SK-N-SH (cell line): ENCODE measurements at regions not wholly inside any gene's neighbourhood (a gene's known extent, or its start where the extent isn't known, plus 50 kb on each side); places are given as distances from the start of the nearest gene placed in this dataset.

ENCODE experiments used
- CTCF ChIA-PET: fragments of 300-600, 350-600 bp; formaldehyde crosslinking; extraction: SDS; loops from one replicate; lab custom pipeline; 2021; lab: Yijun Ruan, JAX
- POLR2A ChIA-PET: fragments of 350-600 bp; sonication (Branson Sonifier 250); formaldehyde crosslinking; extraction: SDS; loops from one replicate; lab custom pipeline; 2020; ENCODE audit warnings: antibody characterized with exemption, inconsistent platforms; lab: Yijun Ruan, JAX
- DNase-seq: peaks from one replicate; pipeline ENCODE4 v3.0.0; 2012
- H2AFZ ChIP-seq: fragments of 200-600 bp; sonication (generic); 2 replicates; pipeline ENCODE4 v1.8.1; 2016; ENCODE audit warnings: antibody characterized with exemption, mild to moderate bottlenecking, low read depth
- H3F3A ChIP-seq: fragments of 200-600 bp; sonication (generic); replicated peaks from 2 replicates; pipeline ENCODE3; 2016; ENCODE audit warnings: antibody characterized with exemption, mild to moderate bottlenecking; ENCODE audit not compliant: insufficient read depth
- H3K27ac ChIP-seq, 2 experiments: fragments of 200-500 bp in 1 of 2; fragments of 200-600 bp in 1 of 2; sonication (Bioruptor generic) in 1 of 2; sonication (generic), shearing (Covaris generic) in 1 of 2; 2 replicates each; pipeline versions ENCODE4 v1.5.1 to v1.6.1; 2014 to 2016; ENCODE audit warnings: low read depth in 2 of 2, inconsistent platforms in 1 of 2, low read length in 1 of 2, mild to moderate bottlenecking in 1 of 2, mixed read lengths in 1 of 2
- H3K27me3 ChIP-seq: fragments of 200-600 bp; sonication (generic), shearing (Covaris generic); 2 replicates; pipeline ENCODE4 v1.6.1; 2016; ENCODE audit warnings: mixed run types; ENCODE audit not compliant: insufficient read depth
- H3K36me3 ChIP-seq, 2 experiments: fragments of 200-500 bp in 1 of 2; fragments of 200-600 bp in 1 of 2; sonication (Bioruptor generic) in 1 of 2; sonication (generic) in 1 of 2; replicated peaks in 1 of 2; 2 replicates each; pipeline versions ENCODE3 to v1.5.1; 2014 to 2016; ENCODE audit warnings: low read length in 1 of 2, mild to moderate bottlenecking in 1 of 2; ENCODE audit not compliant: insufficient read depth in 2 of 2, control insufficient read depth in 1 of 2
- H3K4me1 ChIP-seq, 2 experiments: fragments of 200-500 bp in 1 of 2; fragments of 200-600 bp in 1 of 2; sonication (Bioruptor generic) in 1 of 2; sonication (generic), shearing (Covaris generic) in 1 of 2; 2 replicates each; pipeline versions ENCODE4 v1.5.1 to v1.6.1; 2014 to 2016; ENCODE audit warnings: low read depth in 1 of 2, low read length in 1 of 2, mixed run types in 1 of 2; ENCODE audit not compliant: insufficient read depth in 2 of 2, control insufficient read depth in 1 of 2
- H3K4me2 ChIP-seq: fragments of 200-600 bp; sonication (generic), shearing (Covaris generic); 2 replicates; pipeline ENCODE4 v1.6.1; 2017; ENCODE audit warnings: mixed run types
- H3K4me3 ChIP-seq, 2 experiments: fragments of 200-500 bp in 1 of 2; fragments of 200-600 bp in 1 of 2; sonication (Bioruptor generic) in 1 of 2; sonication (generic), shearing (Covaris generic) in 1 of 2; 2 replicates each; pipeline versions ENCODE4 v1.5.1 to v1.8.1; 2014 to 2016; ENCODE audit warnings: low read depth in 2 of 2, inconsistent platforms in 1 of 2, low read length in 1 of 2, mild to moderate bottlenecking in 1 of 2, mixed read lengths in 1 of 2, moderate library complexity in 1 of 2
- H3K79me2 ChIP-seq: fragments of 200-600 bp; sonication (generic); 2 replicates; pipeline ENCODE4 v1.8.1; 2017; ENCODE audit warnings: mild to moderate bottlenecking; ENCODE audit not compliant: insufficient read depth
- H3K9ac ChIP-seq: fragments of 200-600 bp; sonication (generic); 2 replicates; pipeline ENCODE4 v1.6.1; 2017; ENCODE audit warnings: mixed run types
- H3K9me2 ChIP-seq: fragments of 200-600 bp; sonication (generic); 2 replicates; pipeline ENCODE4 v1.6.1; 2017; ENCODE audit warnings: mixed run types
- H3K9me3 ChIP-seq: fragments of 200-600 bp; sonication (generic); 2 replicates; pipeline ENCODE4 v1.6.1; 2017; ENCODE audit warnings: mixed run types, mild to moderate bottlenecking, moderate library complexity
- H4K20me1 ChIP-seq: fragments of 200-600 bp; sonication (generic); 2 replicates; pipeline ENCODE4 v1.6.1; 2017; ENCODE audit warnings: mild to moderate bottlenecking, mixed run types; ENCODE audit not compliant: insufficient read depth
- CHD2 ChIP-seq: fragments of 150-350 bp; IDR thresholded peaks from 2 replicates; pipeline ENCODE4 v1.6.1; 2018; ENCODE audit warnings: low read length; ENCODE audit not compliant: partially characterized antibody
- ELF1 ChIP-seq: IDR thresholded peaks from 2 replicates; pipeline ENCODE4 v1.4.0; 2012
- EP300 ChIP-seq, 2 experiments: IDR thresholded peaks; 2 replicates each; pipeline versions ENCODE4 v1.4.0 to v1.6.1; 2012; ENCODE audit warnings: borderline replicate concordance in 1 of 2, low read depth in 1 of 2, low read length in 1 of 2
- FOXJ3 ChIP-seq: sonication (generic); formaldehyde crosslinking; IDR thresholded peaks from 2 replicates; pipeline ENCODE4 v1.5.1; 2020; ENCODE audit warnings: mild to moderate bottlenecking, missing genetic modification reagents
- FOXM1 ChIP-seq: IDR thresholded peaks from 2 replicates; pipeline ENCODE4 v1.4.0; 2012; ENCODE audit warnings: low read depth, mild to moderate bottlenecking
- IRF3 ChIP-seq: fragments of 150-350 bp; IDR thresholded peaks from 2 replicates; pipeline ENCODE4 v1.6.1; 2016; ENCODE audit warnings: mild to moderate bottlenecking, low read depth, low read length
- JUND ChIP-seq: IDR thresholded peaks from 2 replicates; pipeline ENCODE4 v1.4.0; 2012
- MXI1 ChIP-seq: IDR thresholded peaks from 2 replicates; pipeline ENCODE4 v1.6.1; 2012; ENCODE audit warnings: mild to moderate bottlenecking, low read depth, low read length, improper control_type of control experiment
- NFIC ChIP-seq: IDR thresholded peaks from 2 replicates; pipeline ENCODE4 v1.4.0; 2012; ENCODE audit warnings: borderline replicate concordance
- NRF1 ChIP-seq: IDR thresholded peaks from 2 replicates; pipeline ENCODE4 v1.6.1; 2012; ENCODE audit warnings: low read depth, mild to moderate bottlenecking, low read length
- RAD21 ChIP-seq: IDR thresholded peaks from 2 replicates; pipeline ENCODE4 v1.6.1; 2012; ENCODE audit warnings: mild to moderate bottlenecking, low read length
- RCOR1 ChIP-seq: fragments of 150-350 bp; IDR thresholded peaks from 2 replicates; pipeline ENCODE4 v1.6.1; 2017; ENCODE audit warnings: antibody characterized with exemption, low read length
- RFX5 ChIP-seq: IDR thresholded peaks from 2 replicates; pipeline ENCODE4 v1.6.1; 2012; ENCODE audit warnings: mild to moderate bottlenecking, improper control_type of control experiment, low read length
- RXRA ChIP-seq: IDR thresholded peaks from 2 replicates; pipeline ENCODE4 v1.4.0; 2012; ENCODE audit warnings: low read depth, mild to moderate bottlenecking, borderline replicate concordance
- SIN3A ChIP-seq: IDR thresholded peaks from 2 replicates; pipeline ENCODE4 v1.6.1; 2012; ENCODE audit warnings: low read depth, mild to moderate bottlenecking, low read length, moderate library complexity, borderline replicate concordance
- SMC3 ChIP-seq: IDR thresholded peaks from 2 replicates; pipeline ENCODE4 v1.6.1; 2012; ENCODE audit warnings: low read depth, low read length, improper control_type of control experiment
- TEAD4 ChIP-seq: IDR thresholded peaks from 2 replicates; pipeline ENCODE4 v1.4.0; 2012; ENCODE audit warnings: mild to moderate bottlenecking, borderline replicate concordance; ENCODE audit not compliant: insufficient read depth
- YY1 ChIP-seq: IDR thresholded peaks from 2 replicates; pipeline ENCODE4 v1.4.0; 2012; ENCODE audit warnings: low read depth, mild to moderate bottlenecking
- WGBS: methylation state at CpG from one replicate; pipeline ENCODE4 v1.1.6; 2017; ENCODE audit warnings: low lambda C conversion rate; 5-methylcytosine and 5-hydroxymethylcytosine counted together
- TF ChIP-seq, protein P1 (sequence below): IDR thresholded peaks from 2 replicates; pipeline ENCODE4 v1.4.0; 2012; ENCODE audit warnings: low read depth, borderline replicate concordance
- TF ChIP-seq, protein P2 (sequence below): IDR thresholded peaks from 2 replicates; pipeline ENCODE4 v1.4.0; 2012; ENCODE audit warnings: low read depth, borderline replicate concordance
- TF ChIP-seq, protein P3 (sequence below): IDR thresholded peaks from 2 replicates; pipeline ENCODE4 v1.6.1; 2012; ENCODE audit warnings: mild to moderate bottlenecking, low read depth, low read length, moderate library complexity

DNA sequence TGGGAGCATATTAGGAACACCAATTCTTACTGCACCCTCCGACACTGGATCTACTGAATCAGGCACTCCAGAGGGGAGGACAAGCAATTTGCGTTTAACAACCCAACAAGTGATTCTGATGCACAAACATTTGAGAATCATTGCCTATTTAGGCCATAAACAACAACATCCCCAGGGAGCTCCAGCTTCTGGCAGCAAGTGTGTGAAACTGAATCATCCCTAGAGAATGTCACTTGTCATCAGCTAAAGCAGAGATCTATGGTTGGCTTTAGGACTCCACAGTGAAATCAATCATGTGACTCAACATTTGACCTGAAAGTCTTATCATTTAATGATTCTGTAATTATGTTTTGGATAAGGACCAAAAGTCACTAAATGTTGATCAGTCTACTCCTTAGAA, 505.0 kb upstream of the FLRT2 start:
- no peaks in the 10 kb centered on the region for H3K9me3 ChIP-seq
- no peaks in the 10 kb centered on the region for H3K9me2 ChIP-seq
- no peak overlapping the region for H2AFZ ChIP-seq
- TF ChIP-seq RCOR1 (no peak), RXRA (no peak), NFIC (no peak), SMC3 (no peak), ELF1 (no peak), JUND (no peak), YY1 (no peak), SIN3A (no peak), CHD2 (no peak), TEAD4 (no peak), FOXJ3 (CRISPR knock-in tag) (no peak), NRF1 (no peak)
- TF ChIP-seq, protein P1, sequence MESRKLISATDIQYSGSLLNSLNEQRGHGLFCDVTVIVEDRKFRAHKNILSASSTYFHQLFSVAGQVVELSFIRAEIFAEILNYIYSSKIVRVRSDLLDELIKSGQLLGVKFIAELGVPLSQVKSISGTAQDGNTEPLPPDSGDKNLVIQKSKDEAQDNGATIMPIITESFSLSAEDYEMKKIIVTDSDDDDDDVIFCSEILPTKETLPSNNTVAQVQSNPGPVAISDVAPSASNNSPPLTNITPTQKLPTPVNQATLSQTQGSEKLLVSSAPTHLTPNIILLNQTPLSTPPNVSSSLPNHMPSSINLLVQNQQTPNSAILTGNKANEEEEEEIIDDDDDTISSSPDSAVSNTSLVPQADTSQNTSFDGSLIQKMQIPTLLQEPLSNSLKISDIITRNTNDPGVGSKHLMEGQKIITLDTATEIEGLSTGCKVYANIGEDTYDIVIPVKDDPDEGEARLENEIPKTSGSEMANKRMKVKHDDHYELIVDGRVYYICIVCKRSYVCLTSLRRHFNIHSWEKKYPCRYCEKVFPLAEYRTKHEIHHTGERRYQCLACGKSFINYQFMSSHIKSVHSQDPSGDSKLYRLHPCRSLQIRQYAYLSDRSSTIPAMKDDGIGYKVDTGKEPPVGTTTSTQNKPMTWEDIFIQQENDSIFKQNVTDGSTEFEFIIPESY: no peak
- TF ChIP-seq, protein P2, sequence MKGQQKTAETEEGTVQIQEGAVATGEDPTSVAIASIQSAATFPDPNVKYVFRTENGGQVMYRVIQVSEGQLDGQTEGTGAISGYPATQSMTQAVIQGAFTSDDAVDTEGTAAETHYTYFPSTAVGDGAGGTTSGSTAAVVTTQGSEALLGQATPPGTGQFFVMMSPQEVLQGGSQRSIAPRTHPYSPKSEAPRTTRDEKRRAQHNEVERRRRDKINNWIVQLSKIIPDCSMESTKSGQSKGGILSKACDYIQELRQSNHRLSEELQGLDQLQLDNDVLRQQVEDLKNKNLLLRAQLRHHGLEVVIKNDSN: no peak
- H3K4me1 ChIP-seq: no peaks in the 10 kb centered on the region
- H3K4me3 ChIP-seq: no peak overlapping the region; a peak in 1 of 4 replicates
- H3K4me2 ChIP-seq: no peak overlapping the region
- no peak overlapping the region for H3K9ac ChIP-seq
- no peaks in the 10 kb centered on the region for H3F3A ChIP-seq
- no peak overlapping the region for H3K27ac ChIP-seq
- WGBS: 7% methylated on average over 2 of the region's 2 CpGs
- H3K79me2 ChIP-seq: no peaks in the 10 kb centered on the region
- ChIA-PET POLR2A (no interaction called here), CTCF (no interaction called here)
- no peaks in the 10 kb centered on the region for H3K36me3 ChIP-seq
- H3K27me3 ChIP-seq: no peaks in the 10 kb centered on the region; the same call in 1 of the 2 replicates
- no peaks in the 10 kb centered on the region for H4K20me1 ChIP-seq
- no peak for DNase-seq

DNA sequence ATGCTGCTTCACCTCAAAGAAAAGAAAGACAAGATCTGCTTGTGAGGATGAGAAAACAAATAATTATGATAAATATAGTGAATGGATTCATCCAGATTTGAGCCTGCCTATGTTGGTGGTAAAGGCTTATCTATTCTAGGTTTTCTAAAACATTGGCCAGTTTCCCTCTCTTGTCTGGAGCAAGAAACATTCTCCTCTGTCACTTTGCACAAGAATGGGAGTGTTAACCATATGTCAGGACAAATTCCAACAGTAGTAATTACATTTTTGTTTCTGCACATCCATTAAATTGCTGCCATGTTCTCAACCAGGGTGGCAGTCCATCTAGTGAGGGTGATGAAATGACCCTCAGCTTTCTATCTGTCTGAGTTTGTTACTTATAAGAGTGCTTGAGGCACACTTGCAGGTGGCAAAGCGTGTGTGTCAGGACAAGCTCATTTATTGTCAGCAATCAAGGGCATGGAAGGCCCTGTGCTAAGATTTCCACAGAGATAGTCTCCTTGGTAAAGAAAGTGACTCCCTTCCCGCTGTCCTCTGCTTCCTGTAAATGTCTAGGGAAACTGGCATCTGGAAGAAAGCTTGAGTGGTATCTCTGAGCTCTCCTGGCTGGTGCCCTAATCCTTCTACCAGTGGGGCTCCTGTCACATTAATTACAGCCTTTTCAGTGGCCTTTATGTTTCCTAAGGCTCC, 502.1 kb upstream of the FLRT2 start:
- no peak for DNase-seq
- no peaks in the 10 kb centered on the region for H3K4me1 ChIP-seq
- H3K4me3 ChIP-seq: no peak overlapping the region
- H3K79me2 ChIP-seq: no peaks in the 10 kb centered on the region
- H3K4me2 ChIP-seq: no peak overlapping the region
- H3K9me2 ChIP-seq: no peaks in the 10 kb centered on the region
- H3K27me3 ChIP-seq: no peaks in the 10 kb centered on the region; the same call in 1 of the 2 replicates
- no peaks in the 10 kb centered on the region for H4K20me1 ChIP-seq
- H2AFZ ChIP-seq: no peak overlapping the region
- no peaks in the 10 kb centered on the region for H3K36me3 ChIP-seq
- H3K9ac ChIP-seq: no peak overlapping the region
- POLR2A ChIA-PET: no interaction called here
- 0% methylated on average over 2 of the region's 2 CpGs for WGBS
- no peaks in the 10 kb centered on the region for H3K9me3 ChIP-seq
- CTCF ChIA-PET: no interaction called here
- no peak overlapping the region for H3K27ac ChIP-seq
- H3F3A ChIP-seq: no peaks in the 10 kb centered on the region
- TF ChIP-seq RAD21 (no peak), MXI1 (no peak), YY1 (no peak), FOXM1 (no peak), IRF3 (no peak), ELF1 (no peak), RFX5 (no peak), EP300 (IDR thresholded peaks at IDR 0.05; ENCODE audit: borderline replicate concordance in 1 of 2, low read depth in 1 of 2, low read length in 1 of 2) (no peak), TEAD4 (no peak)
- TF ChIP-seq, protein P3, sequence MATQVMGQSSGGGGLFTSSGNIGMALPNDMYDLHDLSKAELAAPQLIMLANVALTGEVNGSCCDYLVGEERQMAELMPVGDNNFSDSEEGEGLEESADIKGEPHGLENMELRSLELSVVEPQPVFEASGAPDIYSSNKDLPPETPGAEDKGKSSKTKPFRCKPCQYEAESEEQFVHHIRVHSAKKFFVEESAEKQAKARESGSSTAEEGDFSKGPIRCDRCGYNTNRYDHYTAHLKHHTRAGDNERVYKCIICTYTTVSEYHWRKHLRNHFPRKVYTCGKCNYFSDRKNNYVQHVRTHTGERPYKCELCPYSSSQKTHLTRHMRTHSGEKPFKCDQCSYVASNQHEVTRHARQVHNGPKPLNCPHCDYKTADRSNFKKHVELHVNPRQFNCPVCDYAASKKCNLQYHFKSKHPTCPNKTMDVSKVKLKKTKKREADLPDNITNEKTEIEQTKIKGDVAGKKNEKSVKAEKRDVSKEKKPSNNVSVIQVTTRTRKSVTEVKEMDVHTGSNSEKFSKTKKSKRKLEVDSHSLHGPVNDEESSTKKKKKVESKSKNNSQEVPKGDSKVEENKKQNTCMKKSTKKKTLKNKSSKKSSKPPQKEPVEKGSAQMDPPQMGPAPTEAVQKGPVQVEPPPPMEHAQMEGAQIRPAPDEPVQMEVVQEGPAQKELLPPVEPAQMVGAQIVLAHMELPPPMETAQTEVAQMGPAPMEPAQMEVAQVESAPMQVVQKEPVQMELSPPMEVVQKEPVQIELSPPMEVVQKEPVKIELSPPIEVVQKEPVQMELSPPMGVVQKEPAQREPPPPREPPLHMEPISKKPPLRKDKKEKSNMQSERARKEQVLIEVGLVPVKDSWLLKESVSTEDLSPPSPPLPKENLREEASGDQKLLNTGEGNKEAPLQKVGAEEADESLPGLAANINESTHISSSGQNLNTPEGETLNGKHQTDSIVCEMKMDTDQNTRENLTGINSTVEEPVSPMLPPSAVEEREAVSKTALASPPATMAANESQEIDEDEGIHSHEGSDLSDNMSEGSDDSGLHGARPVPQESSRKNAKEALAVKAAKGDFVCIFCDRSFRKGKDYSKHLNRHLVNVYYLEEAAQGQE: no peak
